ENCODE measurements at regions not wholly inside any gene's neighbourhood (a gene's known extent, or its start where the extent isn't known, plus 50 kb on each side); places are given as distances from the start of the nearest gene placed in this dataset.

DNA sequence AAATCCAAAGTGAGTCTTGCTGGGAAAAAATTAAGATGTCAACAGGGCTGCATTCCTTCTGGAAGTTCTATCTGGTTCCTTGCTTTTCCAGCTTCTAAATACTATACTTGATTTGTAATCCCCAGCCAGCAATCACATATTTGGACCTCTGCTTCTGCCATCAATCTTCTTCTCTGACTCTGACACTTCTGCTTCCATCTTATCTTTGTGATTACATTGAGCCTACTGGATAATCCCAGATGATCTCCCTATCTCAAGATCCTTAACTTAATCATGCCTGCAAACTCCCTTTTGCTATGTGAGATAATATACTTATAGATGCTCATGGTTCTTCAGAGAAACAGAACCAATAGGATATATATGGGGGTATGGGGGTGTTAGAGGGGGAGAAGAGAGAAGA is 49.9 kb upstream of the ZDHHC17 start:
- H3K27ac ChIP-seq (ENCODE audit: low read depth in 1 of 2, low read length in 2 of 2), result no peak overlapping the region
- H3K9me3 Mint-ChIP-seq, result peaks cover 0 to 2% (median 0%) of the 10 kb centered on the region in 7 donors
- H3K9me3 ChIP-seq (replicated peaks in 1 of 2; ENCODE audit: control insufficient read depth in 1 of 2, insufficient read depth in 1 of 2, low read length in 2 of 2), result no peaks in the 10 kb centered on the region
- H3K4me1 Mint-ChIP-seq, result no peaks in the 10 kb centered on the region
- no peak overlapping the region for H2AFZ ChIP-seq (ENCODE audit: insufficient read depth, low read depth, low read length, poor library complexity, severe bottlenecking)
- no peak overlapping the region for H3K4me3 ChIP-seq (replicated peaks in 1 of 3; ENCODE audit: low read depth in 2 of 3, low read length in 3 of 3)
- no peak overlapping the region for H3K4me2 ChIP-seq (replicated peaks; ENCODE audit: extremely low read depth, low read length, poor library complexity, severe bottlenecking)
- DNase-seq, result no peak
- H3K36me3 Mint-ChIP-seq, result no peaks in the 10 kb centered on the region
- TF ChIP-seq, protein P1, sequence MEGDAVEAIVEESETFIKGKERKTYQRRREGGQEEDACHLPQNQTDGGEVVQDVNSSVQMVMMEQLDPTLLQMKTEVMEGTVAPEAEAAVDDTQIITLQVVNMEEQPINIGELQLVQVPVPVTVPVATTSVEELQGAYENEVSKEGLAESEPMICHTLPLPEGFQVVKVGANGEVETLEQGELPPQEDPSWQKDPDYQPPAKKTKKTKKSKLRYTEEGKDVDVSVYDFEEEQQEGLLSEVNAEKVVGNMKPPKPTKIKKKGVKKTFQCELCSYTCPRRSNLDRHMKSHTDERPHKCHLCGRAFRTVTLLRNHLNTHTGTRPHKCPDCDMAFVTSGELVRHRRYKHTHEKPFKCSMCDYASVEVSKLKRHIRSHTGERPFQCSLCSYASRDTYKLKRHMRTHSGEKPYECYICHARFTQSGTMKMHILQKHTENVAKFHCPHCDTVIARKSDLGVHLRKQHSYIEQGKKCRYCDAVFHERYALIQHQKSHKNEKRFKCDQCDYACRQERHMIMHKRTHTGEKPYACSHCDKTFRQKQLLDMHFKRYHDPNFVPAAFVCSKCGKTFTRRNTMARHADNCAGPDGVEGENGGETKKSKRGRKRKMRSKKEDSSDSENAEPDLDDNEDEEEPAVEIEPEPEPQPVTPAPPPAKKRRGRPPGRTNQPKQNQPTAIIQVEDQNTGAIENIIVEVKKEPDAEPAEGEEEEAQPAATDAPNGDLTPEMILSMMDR (IDR thresholded peaks at IDR 0.05), result no peak
- no peaks in the 10 kb centered on the region for H3K27me3 ChIP-seq (ENCODE audit: control insufficient read depth in 2 of 2, insufficient read depth in 2 of 2, low read length in 2 of 2)
- no peaks in the 10 kb centered on the region for H3K79me2 ChIP-seq (ENCODE audit: insufficient read depth, low read length)
- no peaks in the 10 kb centered on the region for H4K20me1 ChIP-seq (ENCODE audit: insufficient read depth, low read length)
- H3K9ac ChIP-seq (ENCODE audit: insufficient read depth, low read length, poor library complexity, severe bottlenecking), result no peak overlapping the region
- no peaks in the 10 kb centered on the region for H3K36me3 ChIP-seq (replicated peaks in 1 of 2; ENCODE audit: control insufficient read depth in 1 of 2, insufficient read depth in 2 of 2, low read length in 2 of 2)
- H3K27ac Mint-ChIP-seq, result no peak overlapping the region
- H3K4me3 Mint-ChIP-seq, result no peak overlapping the region
- intact Hi-C loops (cut with micrococcal nuclease), result no loop called here
- H3K27me3 Mint-ChIP-seq (ENCODE audit: low read depth in 3 of 3), result peaks cover 0 to 4% (median 0%) of the 10 kb centered on the region in 3 donors
- H3K4me1 ChIP-seq (ENCODE audit: control insufficient read depth in 1 of 2, insufficient read depth in 2 of 2, low read length in 2 of 2), result no peaks in the 10 kb centered on the region
